ENCODE measurements at regions not wholly inside any gene's neighbourhood (a gene's known extent, or its start where the extent isn't known, plus 50 kb on each side); places are given as distances from the start of the nearest gene placed in this dataset.

DNA sequence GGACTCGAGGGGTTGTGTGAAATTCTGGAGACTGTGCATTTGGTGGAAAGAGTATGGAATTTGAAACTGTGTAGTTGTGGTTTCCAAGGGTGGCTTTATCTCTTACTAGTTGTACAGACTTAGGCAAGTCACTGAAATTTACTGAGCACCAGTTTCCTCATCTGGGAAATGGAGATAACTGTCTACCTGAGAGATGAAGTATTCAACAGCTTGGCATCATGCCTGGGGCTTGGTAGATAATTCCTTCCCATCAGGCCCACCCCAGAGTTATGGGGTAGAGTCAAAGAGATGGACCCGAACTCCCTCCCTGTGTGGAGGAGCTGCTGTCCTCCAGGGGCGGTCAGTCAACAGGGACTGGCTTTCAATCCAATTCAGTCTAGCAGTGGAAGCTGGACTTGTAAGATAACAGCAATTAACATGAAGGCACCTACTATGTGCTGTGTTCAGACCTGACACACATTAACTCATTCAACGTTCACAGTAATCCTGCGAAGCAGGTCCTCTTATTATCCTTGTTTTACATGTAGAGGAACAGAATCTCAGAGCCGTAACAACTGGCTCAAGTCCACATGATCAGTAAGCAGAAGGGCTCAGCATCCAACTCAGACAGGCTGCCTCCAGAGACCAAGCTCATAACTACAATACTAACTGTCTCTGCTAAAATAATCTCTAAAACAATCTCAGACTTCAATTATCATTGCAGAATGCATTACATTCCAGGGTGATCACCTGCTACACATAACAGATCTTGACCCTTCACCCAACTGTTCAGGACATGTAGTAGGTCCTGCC lies 432.1 kb downstream of the LPIN1 start:
- Histone ChIP-seq H3K27me3 (no peaks in the 10 kb centered on the region), H3K4me1 (peaks cover 0 to 25% (median 18%) of the 10 kb centered on the region in 4 donors), H3K4me3 (no peak overlapping the region), H3K9me3 (no peaks in the 10 kb centered on the region), H3K27ac (peak overlapping the region in 2 of 4 donors; percentile 42 to 52), H3K36me3 (no peaks in the 10 kb centered on the region)
- WGBS, 2 donors = 88 to 89% methylated on average over 6 of the region's 6 CpGs
- no peak for DNase-seq
- TF ChIP-seq EP300 (IDR thresholded peaks at IDR 0.05) (no peak), POLR2AphosphoS5 (IDR thresholded peaks at IDR 0.05) (no peak), POLR2A (IDR thresholded peaks at IDR 0.05) (no peak)
- TF ChIP-seq, protein P1, sequence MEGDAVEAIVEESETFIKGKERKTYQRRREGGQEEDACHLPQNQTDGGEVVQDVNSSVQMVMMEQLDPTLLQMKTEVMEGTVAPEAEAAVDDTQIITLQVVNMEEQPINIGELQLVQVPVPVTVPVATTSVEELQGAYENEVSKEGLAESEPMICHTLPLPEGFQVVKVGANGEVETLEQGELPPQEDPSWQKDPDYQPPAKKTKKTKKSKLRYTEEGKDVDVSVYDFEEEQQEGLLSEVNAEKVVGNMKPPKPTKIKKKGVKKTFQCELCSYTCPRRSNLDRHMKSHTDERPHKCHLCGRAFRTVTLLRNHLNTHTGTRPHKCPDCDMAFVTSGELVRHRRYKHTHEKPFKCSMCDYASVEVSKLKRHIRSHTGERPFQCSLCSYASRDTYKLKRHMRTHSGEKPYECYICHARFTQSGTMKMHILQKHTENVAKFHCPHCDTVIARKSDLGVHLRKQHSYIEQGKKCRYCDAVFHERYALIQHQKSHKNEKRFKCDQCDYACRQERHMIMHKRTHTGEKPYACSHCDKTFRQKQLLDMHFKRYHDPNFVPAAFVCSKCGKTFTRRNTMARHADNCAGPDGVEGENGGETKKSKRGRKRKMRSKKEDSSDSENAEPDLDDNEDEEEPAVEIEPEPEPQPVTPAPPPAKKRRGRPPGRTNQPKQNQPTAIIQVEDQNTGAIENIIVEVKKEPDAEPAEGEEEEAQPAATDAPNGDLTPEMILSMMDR (IDR thresholded peaks at IDR 0.05) = no peak
- intact Hi-C loops (cut with DNase I) = loop anchor here (5.0 kb wide), 1 partner anchor 539 kb away; the partner anchor contains the start of gene TRIB2

DNA sequence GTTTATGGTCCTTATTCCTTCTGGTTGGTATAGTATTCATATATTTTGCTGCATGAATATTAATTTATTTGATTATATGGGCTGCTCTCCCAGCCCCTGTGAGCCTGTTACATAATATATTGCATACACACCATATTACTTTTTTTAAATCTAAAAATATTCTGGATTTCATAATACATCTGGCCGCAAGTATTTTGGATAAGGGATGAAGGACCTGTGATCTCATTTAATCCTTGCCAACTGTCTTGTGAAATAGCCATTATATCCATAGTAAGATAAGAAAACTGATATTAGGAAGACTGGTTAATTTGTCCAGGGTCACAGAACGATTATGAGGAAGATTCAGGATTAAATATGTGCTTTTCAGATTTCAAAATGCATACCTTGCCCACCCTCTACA lies 433.6 kb downstream of the LPIN1 start:
- DNase-seq = no peak
- WGBS, 2 donors = 77 to 81% methylated on average over 2 of the region's 2 CpGs
- Histone ChIP-seq H3K4me3 (no peak overlapping the region), H3K4me1 (peaks cover 0 to 25% (median 18%) of the 10 kb centered on the region in 4 donors), H3K9me3 (no peaks in the 10 kb centered on the region), H3K27me3 (no peaks in the 10 kb centered on the region), H3K27ac (no peak overlapping the region), H3K36me3 (no peaks in the 10 kb centered on the region)
- TF ChIP-seq EP300 (IDR thresholded peaks at IDR 0.05) (no peak), POLR2A (IDR thresholded peaks at IDR 0.05) (no peak), POLR2AphosphoS5 (IDR thresholded peaks at IDR 0.05) (no peak)
- TF ChIP-seq, protein P1 (IDR thresholded peaks at IDR 0.05) = no peak
- intact Hi-C loops (cut with DNase I) = no loop called here

DNA sequence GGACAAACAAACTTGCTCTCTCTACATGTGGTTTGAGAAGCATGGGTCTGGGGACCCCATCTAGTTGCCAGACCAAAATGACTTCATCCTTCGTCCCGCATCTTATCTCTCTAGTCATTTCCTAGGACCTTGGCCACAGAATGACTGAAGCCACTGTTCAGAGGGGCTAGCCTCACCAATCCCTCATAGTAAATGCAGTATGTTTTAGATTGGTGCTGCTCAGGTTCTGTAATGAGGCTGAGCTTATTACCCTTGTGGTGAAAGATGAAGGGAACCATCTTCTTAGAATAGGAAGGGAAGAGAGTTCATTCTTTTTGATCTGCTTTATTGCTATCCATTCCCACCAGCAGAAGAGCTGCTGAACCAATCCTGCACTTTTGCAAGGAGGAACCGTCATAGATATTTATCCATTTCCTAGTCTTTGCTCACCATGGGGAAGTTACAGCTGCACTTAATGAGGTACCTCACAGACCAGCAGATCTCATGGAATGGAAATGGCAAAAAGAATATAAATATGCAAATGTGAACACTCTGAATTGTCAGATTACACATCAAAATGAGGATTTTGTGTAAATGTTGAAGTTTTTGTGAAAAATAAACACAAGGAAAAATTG lies 436.7 kb downstream of the LPIN1 start:
- 81 to 83% methylated on average over 3 of the region's 3 CpGs for WGBS, 2 donors
- H3K4me3 ChIP-seq = no peak overlapping the region
- H3K4me1 ChIP-seq = peaks cover 0 to 6% (median 1%) of the 10 kb centered on the region in 4 donors
- DNase-seq = no peak
- no peaks in the 10 kb centered on the region for H3K9me3 ChIP-seq
- TF ChIP-seq EP300 (IDR thresholded peaks at IDR 0.05) (no peak), POLR2A (IDR thresholded peaks at IDR 0.05) (no peak), POLR2AphosphoS5 (IDR thresholded peaks at IDR 0.05) (no peak)
- TF ChIP-seq, protein P1 (IDR thresholded peaks at IDR 0.05) = no peak
- intact Hi-C loops (cut with DNase I) = no loop called here
- H3K27ac ChIP-seq = no peak overlapping the region
- no peaks in the 10 kb centered on the region for H3K36me3 ChIP-seq
- H3K27me3 ChIP-seq = no peaks in the 10 kb centered on the region

DNA sequence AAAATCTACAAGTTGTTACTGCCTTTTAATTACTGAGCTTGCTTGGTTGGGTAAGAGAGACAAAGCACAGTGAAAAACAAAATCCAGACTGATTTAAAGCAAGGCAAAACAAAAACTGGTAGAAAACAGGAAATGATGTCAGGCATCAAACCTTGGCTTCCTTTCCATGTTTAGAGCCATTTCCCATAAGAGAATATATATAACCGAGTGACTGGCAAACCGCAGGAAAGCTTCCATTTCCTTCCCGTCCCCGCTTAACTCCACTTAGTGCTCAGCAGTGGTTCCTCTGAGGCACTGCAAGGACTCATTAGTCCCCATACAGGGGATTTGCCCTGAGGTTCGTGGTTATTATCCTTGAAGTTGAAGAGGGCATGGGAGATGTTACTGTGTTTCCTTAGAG lies 446.3 kb downstream of the LPIN1 start:
- H3K27me3 ChIP-seq = no peaks in the 10 kb centered on the region
- TF ChIP-seq POLR2AphosphoS5 (IDR thresholded peaks at IDR 0.05) (peak in 1 of 4 donors; percentile 41), POLR2A (IDR thresholded peaks at IDR 0.05) (no peak), EP300 (IDR thresholded peaks at IDR 0.05) (peak in 1 of 4 donors; percentile 15)
- TF ChIP-seq, protein P1 (IDR thresholded peaks at IDR 0.05) = no peak
- no peak overlapping the region for H3K4me3 ChIP-seq
- no peak for DNase-seq
- WGBS, 2 donors = 48 to 81% methylated on average over 5 of the region's 5 CpGs
- peaks cover 0 to 4% (median 0%) of the 10 kb centered on the region in 4 donors for H3K9me3 ChIP-seq
- H3K4me1 ChIP-seq = no peaks in the 10 kb centered on the region
- no peaks in the 10 kb centered on the region for H3K36me3 ChIP-seq
- intact Hi-C loops (cut with DNase I) = no loop called here
- no peak overlapping the region for H3K27ac ChIP-seq
